ENCODE measurements at regions not wholly inside any gene's neighbourhood (a gene's known extent, or its start where the extent isn't known, plus 50 kb on each side); places are given as distances from the start of the nearest gene placed in this dataset.

- TF ChIP-seq CTCF (IDR thresholded peaks at IDR 0.05), result no peak
- no peak for TF ChIP-seq REST (IDR thresholded peaks at IDR 0.05; ENCODE audit: insufficient read depth in 1 of 2, low read depth in 2 of 2, low read length in 1 of 2)
- TF ChIP-seq POLR2AphosphoS5 (IDR thresholded peaks at IDR 0.05; ENCODE audit: low read depth, low read length), result no peak
- TF ChIP-seq TCF7L2 (IDR thresholded peaks at IDR 0.05; ENCODE audit: low read depth, low read length), result no peak
Observed at GRCh38 chr2:225781991-225782390, 382.5 kb downstream of the NYAP2 start.

Measured in Panc1 (cell line).